Stimulated activated CD8-positive, alpha-beta memory T cell treated with anti-CD3 and anti-CD28 coated beads, Interleukin-4, amount 100 ng/mL, for 1 hour (primary cell): ENCODE measurements at regions not wholly inside any gene's neighbourhood (a gene's known extent, or its start where the extent isn't known, plus 50 kb on each side); places are given as distances from the start of the nearest gene placed in this dataset.
"Not testable (repeated sequence)": the region's sequence is repeated elsewhere in the genome, so short reads cannot be mapped to it uniquely, and the experiment has no call there.

ENCODE experiments used
- DNase-seq, 2 donors: peaks; one replicate each; pipeline ENCODE4 v3.0.0-alpha.2; 2020; ENCODE audit warnings: low read depth in 2 of 2, low spot score in 1 of 2

DNA sequence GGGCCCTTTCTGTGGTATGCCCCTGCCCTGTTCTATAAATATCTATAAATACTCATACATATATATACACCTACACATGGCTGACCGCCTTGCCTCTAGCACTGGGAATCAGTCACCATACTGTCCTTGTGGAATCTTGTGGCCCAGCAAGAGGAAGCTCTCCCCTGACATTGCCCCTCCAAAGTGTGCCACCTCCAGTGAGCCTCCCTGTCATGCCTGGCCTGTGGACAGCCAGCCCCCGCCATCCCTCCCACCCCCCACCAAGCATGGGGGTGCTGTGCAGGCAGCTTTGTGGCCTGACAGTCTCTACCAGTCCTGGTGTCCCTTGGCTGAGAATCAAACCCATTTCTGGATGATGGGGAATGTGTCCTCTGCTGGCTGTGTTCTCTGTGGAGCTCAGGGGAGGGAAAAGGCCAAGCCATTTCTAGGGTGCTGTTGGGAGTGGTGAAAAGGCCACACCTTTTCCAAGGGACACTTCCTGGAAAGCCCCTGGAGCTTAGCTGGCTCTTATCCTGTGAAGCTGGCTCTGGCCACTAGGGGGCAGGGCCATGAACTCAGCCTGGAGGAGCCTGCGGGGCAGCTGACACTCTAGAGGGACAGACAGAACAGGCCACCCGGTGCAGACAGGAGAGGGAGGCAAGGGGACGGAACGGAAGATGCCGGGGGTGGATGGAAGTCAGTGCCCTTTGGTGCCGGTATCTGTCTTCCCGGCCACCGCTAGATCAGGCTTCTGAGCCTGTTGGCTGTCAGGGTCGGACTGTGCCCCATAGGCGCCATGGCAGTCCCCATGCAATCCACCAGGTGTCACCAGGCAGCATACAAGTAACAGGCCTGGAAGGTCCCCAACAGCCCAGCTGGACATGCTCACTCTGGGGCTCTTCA lies 167.2 kb downstream of the TBC1D2B start:
- DNase-seq, result peak; percentile 41 to 47

DNA sequence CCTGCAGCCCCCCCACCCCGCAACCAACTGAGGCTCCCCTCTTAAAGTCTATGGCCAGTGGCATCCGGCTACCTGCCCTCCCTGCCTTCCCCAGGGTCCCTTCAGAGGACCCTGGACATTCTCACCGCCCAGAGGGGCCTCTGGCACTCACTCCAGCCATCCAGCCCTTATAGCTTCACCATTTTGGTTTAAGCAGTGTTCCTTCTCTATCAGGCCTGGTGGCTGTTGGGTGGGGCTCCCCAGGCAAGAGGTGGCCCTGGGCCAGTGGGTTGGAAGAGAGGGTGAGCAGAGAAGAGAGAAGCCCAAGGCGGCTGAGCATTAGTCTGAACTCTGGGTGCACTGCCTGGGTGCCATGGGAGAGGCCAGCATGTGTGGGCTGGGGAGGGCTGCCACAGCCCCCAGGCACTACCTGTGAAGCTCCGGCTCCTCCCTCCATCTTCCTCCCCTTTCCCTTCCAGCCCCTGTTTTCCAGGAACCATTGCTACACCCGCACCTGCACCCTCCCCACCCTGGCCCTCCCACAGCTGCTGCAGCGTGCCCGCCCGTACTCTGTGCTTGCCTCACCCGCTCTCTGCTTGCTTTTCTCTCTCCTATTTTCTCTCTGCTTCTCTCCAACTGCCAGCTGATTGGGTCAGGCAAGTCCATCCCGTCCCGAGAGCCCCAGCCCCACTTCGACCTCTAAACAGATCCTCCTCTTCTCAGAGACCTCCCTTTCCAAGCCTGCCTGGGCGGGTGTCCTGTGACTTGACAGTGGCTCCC lies 168.2 kb downstream of the TBC1D2B start:
- DNase-seq, result no peak

DNA sequence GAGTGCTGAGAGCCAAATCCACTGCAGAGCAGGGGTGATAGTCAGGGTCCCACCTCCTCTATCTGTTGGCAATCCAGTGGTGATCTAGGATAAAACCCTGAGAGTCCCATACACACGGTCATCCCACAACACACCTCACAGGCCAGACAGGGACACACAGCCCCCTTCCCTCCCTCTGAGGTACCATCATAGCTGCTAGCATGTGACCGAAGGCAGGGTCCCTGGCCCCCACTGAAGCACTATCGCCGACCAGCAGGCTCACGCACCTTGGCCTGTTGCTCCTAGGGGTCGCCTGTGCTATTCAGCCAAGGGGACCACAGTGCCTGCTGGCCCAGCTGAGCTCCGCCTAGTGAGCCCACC lies 168.8 kb downstream of the TBC1D2B start:
- not testable (repeated sequence) for DNase-seq

DNA sequence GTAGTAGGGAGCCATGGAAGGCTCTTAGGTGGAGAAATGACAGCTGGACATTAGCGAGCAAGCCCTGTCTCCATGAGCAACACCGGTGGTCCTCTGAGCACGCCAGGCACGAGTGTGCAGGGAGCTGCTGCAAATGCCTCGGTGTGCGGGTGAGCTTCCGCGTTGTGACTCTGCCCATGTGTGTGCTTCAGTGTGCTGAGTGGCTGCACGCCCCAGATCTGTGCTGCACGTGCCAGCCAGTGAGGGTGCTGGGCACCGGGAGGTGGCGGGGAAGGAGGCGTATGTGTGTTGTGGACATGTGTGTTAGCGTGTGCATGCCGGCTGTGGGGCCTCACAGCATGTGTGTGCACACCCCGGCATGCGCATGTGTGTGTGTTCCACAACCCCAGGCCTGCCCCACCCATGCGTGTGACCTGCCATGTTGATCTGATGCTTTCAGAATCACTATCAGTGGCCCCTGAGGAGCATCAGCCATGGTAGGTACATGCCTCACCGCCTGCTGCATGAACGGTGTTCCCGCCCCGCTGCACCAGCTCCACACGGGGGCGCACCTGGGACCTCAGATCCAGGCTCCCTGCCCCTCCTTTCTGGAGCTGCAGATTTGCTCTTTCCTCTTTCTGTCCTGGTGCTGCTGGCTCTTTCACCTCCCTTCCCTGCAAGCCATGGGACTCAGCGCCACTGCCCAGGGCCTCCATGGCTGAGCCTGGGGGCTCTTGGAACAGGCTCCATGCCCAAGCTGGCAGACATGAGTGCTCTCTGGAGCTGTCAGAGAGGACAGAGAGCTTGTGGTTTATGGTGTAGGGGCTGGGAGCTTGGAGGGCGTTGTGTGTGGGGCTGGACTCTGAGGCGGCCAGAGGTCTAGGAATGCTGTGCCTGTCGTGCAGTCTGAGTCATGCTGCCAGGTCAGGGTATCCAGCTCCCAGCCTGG lies 169.4 kb downstream of the TBC1D2B start:
- DNase-seq, result no peak

DNA sequence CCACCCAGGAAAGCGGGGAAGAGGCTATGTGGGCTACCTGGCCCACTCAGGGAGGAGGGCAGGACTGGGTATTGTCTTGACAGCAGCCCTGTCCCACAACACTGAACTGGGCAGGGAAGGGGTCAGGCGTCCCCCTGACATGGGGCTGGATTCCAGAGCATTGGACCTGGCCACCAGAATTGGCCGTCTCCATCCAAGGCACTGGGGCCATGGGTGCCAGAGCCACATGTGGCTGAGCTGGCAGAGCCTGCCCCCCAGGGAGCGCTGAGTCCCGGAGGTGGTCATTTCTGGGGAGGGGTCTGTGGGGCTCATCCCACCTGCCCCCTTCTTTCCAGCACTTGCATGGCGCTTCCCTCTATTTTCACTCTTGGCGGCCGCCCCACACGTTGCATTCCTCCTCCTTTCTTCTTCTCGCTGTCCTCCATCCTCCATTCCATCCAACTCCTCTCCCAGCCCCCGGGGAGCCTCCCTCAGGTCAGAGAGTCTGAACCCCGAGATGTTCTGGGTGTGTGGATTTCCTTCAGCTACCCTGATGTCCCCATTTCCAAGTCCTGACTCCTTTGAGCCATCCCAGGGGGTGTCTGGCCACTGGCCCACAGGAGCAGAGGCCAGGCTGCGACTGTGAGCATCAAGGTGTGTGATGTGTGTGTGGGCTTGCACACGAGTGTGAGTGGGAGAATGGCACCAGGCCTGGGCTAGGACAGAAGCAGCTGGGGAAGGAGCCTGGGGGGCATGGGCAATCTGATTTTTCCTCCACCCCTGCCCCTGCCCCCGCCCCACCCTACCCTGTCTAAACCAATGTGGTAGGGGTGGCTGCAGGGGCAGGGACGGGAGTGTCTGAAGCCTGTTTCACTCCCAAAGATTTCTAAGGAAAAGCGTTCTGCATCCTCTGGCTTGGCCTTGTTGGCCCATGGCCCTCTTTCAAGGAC lies 171.2 kb downstream of the TBC1D2B start:
- DNase-seq, result not testable (repeated sequence)

DNA sequence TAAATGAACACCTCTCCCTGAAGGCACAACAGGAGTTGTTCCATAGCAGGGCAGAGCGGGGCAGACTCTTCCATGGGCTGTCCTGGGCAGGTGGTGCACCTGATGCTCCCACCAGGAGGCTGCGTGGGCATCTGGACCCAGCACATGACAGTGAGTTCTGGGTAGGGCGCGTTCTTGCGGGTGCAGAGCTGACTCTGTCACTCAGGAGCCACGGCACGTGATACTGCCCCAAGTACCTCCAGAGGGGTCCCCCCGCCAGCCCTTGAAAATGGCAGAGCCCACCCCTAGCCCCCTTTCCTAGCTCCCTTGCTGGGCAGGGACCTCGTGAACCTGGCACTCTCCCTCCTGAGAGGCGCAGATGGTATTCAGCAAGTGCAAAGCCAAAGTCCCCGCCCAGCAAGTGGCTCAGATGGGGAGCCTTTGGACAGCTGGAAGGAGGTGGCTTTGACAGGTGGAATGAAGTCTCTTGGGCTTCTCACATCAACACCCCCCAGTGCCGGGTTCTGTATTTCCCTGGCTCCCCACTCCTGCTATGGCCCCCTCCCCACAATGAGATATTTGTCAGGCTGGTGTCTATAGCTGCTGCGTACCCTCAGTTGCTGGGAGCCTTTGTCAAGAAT lies 172.1 kb downstream of the TBC1D2B start:
- DNase-seq, result no peak

DNA sequence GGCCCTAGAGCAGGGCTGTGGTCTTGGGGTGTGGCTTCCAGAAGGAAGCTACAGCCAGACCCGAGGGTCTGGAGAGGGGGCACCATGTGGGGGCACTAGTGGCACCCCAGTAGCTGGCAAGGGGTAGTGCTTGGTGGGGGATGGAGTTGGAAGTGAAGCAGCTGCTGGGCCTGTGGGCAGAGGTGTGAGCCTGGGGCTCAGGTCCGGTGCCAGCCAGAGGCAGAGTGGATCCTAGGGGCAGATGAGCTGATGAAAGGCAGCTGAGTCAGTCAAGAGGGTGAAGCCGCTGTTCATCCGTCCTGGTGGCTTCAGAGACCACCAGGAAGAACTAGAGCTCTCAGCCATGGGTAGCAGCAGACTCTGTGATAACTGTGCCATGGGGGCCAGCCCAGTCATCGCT lies 172.6 kb downstream of the TBC1D2B start:
- DNase-seq, result no peak

DNA sequence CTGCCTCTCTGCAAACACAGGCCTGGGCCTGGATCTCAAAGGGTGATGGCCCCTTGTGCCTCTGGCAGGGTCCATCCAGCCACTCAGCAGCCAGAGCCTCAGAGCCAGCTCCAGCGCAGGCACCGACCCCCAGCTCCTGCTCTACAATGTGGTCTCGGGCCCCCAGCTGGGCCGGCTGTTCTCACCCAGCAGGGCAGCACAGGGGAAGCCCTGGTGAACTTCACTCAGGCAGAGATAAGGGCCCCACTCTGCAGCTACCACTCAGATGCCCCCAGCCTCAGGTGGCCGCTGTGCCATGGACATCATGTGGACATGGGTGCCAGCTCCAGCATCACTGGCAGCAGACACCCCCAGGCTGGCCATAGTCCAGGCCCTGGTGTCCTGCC lies 173.1 kb downstream of the TBC1D2B start:
- DNase-seq, result no peak

DNA sequence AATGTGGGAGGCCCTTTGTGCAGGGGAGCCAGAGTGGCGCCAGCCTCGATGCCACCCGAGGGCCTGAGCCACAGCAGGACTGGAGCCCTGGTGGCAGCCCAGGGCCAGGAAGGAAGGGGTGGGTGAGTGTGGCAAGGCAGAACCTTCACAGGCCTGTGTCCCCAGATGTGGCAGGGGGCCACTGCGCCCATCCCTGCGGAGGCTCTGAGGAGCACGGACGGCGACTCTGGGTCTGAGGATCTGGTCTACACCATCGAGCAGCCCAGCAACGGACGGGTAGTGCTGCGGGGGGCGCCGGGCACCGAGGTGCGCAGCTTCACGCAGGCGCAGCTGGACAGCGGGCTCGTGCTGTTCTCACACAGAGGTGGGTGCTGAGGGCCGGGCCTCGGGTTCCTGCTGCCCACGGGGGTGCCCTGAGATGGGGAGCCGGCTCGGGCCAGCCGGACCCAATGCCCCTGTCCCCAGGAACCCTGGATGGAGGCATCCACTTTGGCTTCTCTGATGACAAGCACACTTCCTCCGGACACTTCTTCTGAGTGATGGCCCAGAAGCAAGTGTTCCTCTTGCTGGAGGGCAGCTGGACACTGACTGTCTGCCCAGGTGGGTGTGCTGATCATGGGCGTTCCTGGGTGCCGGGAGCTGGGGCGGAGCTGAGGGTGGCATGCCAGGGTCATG lies 173.6 kb downstream of the TBC1D2B start:
- not testable (repeated sequence) for DNase-seq

DNA sequence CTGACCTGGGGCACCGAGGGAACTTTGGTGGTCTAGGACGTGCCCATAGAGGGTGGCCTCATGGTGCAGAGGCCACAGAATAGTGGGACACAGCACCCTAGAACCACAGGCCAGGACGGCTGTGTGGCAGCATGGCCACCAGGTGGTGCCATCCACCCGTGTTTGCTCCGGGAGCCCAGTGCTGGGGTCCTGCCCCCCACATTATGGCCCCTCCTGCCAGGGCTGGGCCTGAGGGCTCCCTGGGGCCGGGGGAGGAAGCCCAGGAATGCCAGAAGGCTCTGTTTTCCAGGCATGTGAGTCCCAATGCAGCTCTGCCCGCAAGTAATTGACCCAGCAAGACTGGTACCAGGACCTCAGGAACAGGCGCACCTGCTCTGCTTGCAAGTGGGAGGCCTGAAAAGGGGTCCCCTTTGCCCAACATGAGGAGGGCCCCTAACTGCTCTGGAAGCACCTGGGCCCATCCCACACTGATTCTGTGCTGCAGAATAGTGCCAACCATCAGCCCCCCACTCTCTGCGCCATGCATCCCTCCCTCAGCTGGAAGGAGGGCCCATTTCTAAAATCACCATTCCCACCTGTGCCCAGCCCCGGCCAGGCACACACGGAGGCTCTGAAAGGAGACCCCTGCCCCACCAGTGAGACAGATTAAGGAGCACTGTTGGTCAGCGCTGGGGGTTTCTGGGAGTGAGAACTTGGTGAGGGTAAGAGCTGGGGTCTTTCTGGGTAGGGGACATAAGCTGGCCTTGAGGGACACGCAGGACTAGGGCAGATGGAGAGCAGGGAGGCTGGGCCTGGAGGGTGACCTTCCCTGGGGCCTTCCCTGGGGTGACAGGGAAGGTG lies 174.4 kb downstream of the TBC1D2B start:
- not testable (repeated sequence) for DNase-seq

DNA sequence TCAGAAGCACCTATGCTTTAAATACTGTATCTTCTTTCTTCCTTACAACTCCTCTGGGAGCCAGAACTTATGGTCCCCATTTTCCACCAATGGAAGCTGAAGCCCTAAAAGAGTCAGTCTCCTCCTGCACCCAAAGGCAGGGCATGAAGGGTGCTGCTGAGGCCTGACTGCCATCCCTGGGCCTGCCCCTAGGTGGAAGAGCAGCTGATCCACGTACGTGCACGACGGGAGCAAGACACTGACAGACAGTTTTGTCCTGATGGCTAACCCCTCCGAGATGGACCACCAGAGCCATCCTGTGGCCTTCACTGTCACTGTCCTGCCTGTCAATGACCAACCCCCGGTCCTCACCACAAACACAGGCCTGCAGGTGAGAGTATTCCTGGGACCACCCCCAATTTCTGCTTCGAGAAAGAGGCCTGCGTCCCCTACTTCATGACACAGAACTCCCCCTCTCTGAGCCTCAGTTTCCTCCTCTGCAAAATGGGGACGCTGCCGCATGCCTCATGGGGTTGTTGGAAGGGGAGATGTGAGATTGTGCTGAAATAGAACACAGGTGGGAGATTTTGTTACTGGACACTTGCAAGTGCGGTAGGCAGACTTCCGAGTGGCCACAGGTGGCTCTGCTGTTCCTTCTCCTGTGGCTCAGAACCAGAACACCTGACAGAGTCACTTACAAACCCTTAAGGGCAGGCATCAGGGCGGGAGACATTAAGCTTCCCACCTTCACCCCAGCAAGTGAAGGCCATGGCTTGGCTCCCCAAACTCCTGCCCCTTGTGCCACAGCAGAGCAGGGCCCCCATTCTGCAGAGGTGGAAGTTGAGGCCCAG lies 175.4 kb downstream of the TBC1D2B start:
- no peak for DNase-seq

DNA sequence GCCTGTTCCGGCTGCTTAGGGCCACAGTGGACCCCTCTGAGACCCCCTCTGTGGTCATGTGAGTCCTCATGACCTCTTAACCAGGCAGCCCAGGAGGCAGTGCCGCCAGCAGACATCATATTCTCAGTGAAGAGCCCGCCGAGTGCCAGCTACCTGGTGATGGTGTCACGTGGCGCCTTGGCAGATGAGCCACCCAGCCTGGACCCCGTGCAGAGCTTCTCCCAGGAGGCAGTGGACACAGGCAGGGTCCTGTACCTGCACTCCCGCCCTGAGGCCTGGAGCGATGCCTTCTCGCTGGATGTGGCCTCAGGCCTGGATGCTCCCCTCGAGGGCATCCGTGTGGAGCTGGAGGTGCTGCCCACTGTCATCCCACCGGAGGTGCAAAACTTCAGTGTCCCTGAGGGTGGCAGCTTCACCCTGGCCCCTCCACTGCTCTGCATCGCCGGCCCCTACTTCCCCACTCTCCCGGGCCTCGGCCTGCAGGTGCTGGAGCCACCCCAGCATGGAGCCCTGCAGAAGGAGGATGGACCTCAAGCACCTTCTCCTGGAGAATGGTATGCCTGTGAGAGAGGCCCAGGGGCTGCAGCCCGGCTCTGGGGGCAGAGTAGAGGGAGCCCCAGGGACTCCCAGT lies 176.1 kb downstream of the TBC1D2B start:
- no peak for DNase-seq

DNA sequence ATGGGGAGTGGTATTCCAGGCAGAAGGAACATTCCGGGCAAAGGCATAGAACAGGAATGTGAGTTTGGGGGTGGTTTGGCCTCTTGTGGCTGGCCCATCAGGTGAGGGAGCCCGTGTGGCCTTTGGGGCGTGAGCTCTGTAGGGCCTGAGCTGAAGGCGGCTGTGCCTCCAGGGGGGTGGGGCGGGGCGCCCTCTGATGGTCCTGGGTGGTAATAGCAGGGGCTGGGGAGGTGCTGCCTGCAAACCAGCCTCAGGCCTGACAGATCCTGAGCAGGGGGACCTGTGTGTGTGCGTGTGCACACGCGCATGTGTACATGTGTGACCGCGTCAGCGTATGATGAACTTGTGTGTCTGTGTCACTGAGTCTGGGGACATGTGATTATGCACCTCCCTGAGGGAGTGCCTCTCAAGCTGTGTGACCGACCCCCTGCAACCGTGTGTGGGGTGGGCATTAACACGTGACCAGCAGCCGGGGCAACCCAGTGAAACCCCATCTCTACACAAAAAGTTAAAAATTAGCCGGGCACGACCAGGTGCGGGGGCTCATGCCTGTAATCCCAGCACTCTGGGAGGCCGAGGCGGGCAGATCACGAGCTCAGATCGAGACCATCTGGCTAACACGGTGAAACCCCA lies 177.1 kb downstream of the TBC1D2B start:
- DNase-seq, result not testable (repeated sequence)

DNA sequence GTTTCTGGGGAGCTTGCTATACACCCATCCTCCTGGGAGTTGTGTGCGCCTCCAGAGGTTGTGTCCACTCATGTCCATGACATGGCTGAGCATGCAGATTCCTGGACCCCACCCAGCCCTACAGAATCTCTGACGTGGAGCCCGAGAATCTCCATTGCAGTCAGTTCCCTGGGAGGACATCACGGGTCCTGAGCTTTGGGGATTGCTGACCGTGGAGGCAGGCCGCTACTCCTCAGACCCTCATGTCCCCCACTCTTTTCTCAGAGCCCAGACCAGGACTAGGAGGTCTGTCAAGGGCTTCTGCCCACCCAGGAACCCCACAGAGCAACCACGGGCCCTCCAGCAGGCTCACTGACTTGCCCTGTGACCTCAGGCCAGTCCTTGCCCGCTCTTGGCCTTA lies 177.7 kb downstream of the TBC1D2B start:
- not testable (repeated sequence) for DNase-seq

DNA sequence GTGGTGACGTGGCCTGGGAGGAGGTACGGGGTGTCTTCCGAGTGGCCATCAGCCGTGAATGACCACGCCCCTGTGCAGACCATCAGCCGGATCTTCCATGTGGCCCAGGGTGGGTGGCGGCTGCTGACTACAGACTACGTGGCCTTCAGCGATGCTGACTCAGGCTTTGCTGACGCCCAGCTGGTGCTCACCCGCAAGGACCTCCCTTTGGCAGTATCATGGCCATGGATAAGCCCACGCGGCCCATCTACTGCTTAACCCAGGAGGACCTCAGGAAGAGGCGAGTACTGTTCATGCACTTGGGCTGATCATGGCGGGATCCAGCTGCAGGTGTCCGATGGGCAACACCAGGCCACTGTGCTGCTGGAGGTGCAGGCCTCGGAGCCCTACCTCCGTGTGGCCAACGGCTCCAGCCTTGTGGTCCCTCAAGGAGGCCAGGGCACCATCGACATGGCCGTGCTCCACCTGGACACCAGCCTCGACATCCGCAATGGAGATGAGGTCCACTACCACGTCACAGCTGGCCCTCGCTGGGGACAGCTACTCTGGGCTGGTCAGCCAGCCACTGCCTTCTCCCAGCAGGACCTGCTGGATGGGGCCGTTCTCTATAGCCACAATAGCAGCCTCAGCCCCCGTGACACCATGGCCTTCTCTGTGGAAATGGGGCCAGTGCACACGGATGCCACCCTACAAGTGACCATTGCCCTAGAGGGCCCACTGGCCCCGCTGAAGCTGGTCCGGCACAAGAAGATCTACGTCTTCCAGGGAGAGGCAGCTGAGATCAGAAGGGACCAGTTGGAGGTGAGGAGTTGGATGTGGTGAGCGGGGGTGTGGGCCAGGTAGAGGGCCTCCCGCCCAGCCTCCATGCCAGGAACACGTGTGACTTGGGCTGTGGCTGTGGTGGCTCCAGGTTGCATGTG lies 178.4 kb downstream of the TBC1D2B start:
- no peak for DNase-seq
